K562 (cell line): ENCODE measurements at regions not wholly inside any gene's neighbourhood (a gene's known extent, or its start where the extent isn't known, plus 50 kb on each side); places are given as distances from the start of the nearest gene placed in this dataset.

Experiments used
- ATAC-seq: fragments of 200-7000 bp; cut with Tn5 transposase; 3 replicates; pipeline ENCODE4 v1.9.1; 2020; ENCODE audit warnings: moderate library complexity
- BruUV-seq: library from RNA; stranded (reverse); fragments of 400-500 nt; replicated peaks from 2 replicates; lab custom pipeline; 2021; lab: Mats Ljungman, UMichigan
- CTCF ChIA-PET: fragments of 300-600 bp; formaldehyde crosslinking; extraction: SDS; loops from one replicate; lab custom pipeline; 2021; ENCODE audit warnings: low intra/inter-chr PET ratio; lab: Yijun Ruan, JAX
- POLR2A ChIA-PET: fragments of 300-600, 350-650 bp; sonication (Branson Sonifier 250); formaldehyde crosslinking; extraction: SDS; loops from one replicate; lab custom pipeline; 2021; ENCODE audit warnings: antibody characterized with exemption, inconsistent platforms; lab: Yijun Ruan, JAX
- DNase-seq, 4 experiments: peaks; one replicate each; pipeline versions ENCODE4 v3.0.0 to v3.0.0-alpha.2; 2011 to 2018; ENCODE audit warnings: low spot score in 3 of 4, mixed read lengths in 3 of 4; ENCODE audit errors: extremely low read depth in 1 of 4
- FAIRE-seq: peaks from 2 replicates; lab custom pipeline; 2011; peaks lifted over from hg19 to GRCh38; lab: Jason Lieb, UNC
- H2AFZ ChIP-seq: 2 replicates; pipeline ENCODE4 v1.6.0; 2011; ENCODE audit warnings: low read depth, low read length, control low read depth, inconsistent platforms
- H3K27ac ChIP-seq: fragments of 200-600 bp; 3 replicates; pipeline ENCODE4 v1.8.0; 2011; ENCODE audit warnings: low read depth, mild to moderate bottlenecking, control low read depth, inconsistent platforms, low read length, moderate library complexity, mixed read lengths; ENCODE audit errors: extremely low read depth
- H3K27me3 ChIP-seq, 2 experiments: fragments of 300-600 bp in 1 of 2; 2 replicates in 1 of 2; 3 replicates in 1 of 2; pipeline versions ENCODE4 v1.6.0 to v1.8.0; 2011; ENCODE audit warnings: inconsistent platforms in 2 of 2, low read length in 2 of 2, mild to moderate bottlenecking in 1 of 2, mixed read lengths in 1 of 2, moderate library complexity in 1 of 2; ENCODE audit not compliant: control insufficient read depth in 2 of 2, insufficient read depth in 2 of 2
- H3K36me3 ChIP-seq: fragments of 300-600 bp; 3 replicates; pipeline ENCODE4 v1.8.0; 2011; ENCODE audit warnings: mild to moderate bottlenecking, low read length, inconsistent platforms; ENCODE audit not compliant: control insufficient read depth, insufficient read depth
- H3K4me1 ChIP-seq, 2 experiments: fragments of 200-600 bp in 1 of 2; replicated peaks in 1 of 2; 2 replicates in 1 of 2; 3 replicates in 1 of 2; pipeline versions ENCODE4 v1.5.1 to v1.8.0; 2011; ENCODE audit warnings: inconsistent platforms in 2 of 2, low read length in 2 of 2, mild to moderate bottlenecking in 1 of 2, mixed read lengths in 1 of 2, moderate library complexity in 1 of 2; ENCODE audit not compliant: control insufficient read depth in 2 of 2, insufficient read depth in 2 of 2
- H3K4me2 ChIP-seq: 2 replicates; pipeline ENCODE4 v1.6.1; 2011; ENCODE audit warnings: low read length, control low read depth, inconsistent platforms, mixed read lengths; ENCODE audit not compliant: insufficient read depth
- H3K4me3 ChIP-seq: fragments of 200-600 bp; sonication (generic), shearing (Covaris generic); 2 replicates; pipeline ENCODE4 v1.5.1; 2016; ENCODE audit warnings: control low read depth, inconsistent platforms
- H3K79me2 ChIP-seq: fragments of 200-600 bp; 3 replicates; pipeline ENCODE4 v1.8.0; 2011; ENCODE audit warnings: low read length, inconsistent platforms; ENCODE audit not compliant: control insufficient read depth, insufficient read depth
- H3K9ac ChIP-seq, 2 experiments: 2 replicates each; pipeline versions ENCODE4 v1.6.0 to v1.6.1; 2011; ENCODE audit warnings: low read depth in 2 of 2, low read length in 2 of 2, control low read depth in 1 of 2, inconsistent platforms in 1 of 2, mild to moderate bottlenecking in 1 of 2, mixed read lengths in 1 of 2; ENCODE audit not compliant: insufficient read depth in 1 of 2
- H3K9me1 ChIP-seq: one replicate; pipeline ENCODE4 v1.6.0; 2011; ENCODE audit warnings: inconsistent platforms, mild to moderate bottlenecking, low read length, moderate library complexity; ENCODE audit not compliant: control insufficient read depth, insufficient read depth
- H3K9me3 ChIP-seq: replicated peaks from 2 replicates; pipeline ENCODE4 v1.5.1; 2011; ENCODE audit warnings: low read depth, low read length, inconsistent platforms; ENCODE audit not compliant: control insufficient read depth, insufficient read depth
- H4K20me1 ChIP-seq: replicated peaks from 2 replicates; pipeline ENCODE4 v1.6.1; 2011; ENCODE audit warnings: low read length, inconsistent platforms, mixed read lengths; ENCODE audit not compliant: control insufficient read depth, insufficient read depth
- GATA2 ChIP-seq: sonication (generic); formaldehyde crosslinking; IDR thresholded peaks from 2 replicates; pipeline ENCODE4 v1.4.0; 2020; ENCODE audit warnings: mild to moderate bottlenecking, missing genetic modification reagents
- ZNF124 ChIP-seq: sonication (generic); formaldehyde crosslinking; IDR thresholded peaks from 2 replicates; pipeline ENCODE4 v1.8.1; 2022; ENCODE audit warnings: missing genetic modification reagents
- ZNF324 ChIP-seq: fragments of 250-450 bp; sonication (Bioruptor Pico); IDR thresholded peaks from 2 replicates; pipeline ENCODE4 v1.4.0; 2020; ENCODE audit warnings: mild to moderate bottlenecking
- ZNF445 ChIP-seq: fragments of 250-450 bp; sonication (Bioruptor Pico); IDR thresholded peaks from 2 replicates; pipeline ENCODE4 v1.4.0; 2020; ENCODE audit warnings: low read depth, mild to moderate bottlenecking, moderate library complexity
- WGBS: fragments of 100-300 bp; shearing (Covaris generic); methylation state at CpG from one replicate; pipeline ENCODE4 v1.1.6; 2016; ENCODE audit warnings: low coverage, mixed read lengths; ENCODE audit not compliant: insufficient coverage; ENCODE audit errors: missing lambda C conversion rate; 5-methylcytosine and 5-hydroxymethylcytosine counted together
- in situ Hi-C: fragments of 300-500 bp; cut with MboI; formaldehyde crosslinking; loops from 4 replicates; pipeline ENCODE4 v1.15.0; 2018; ENCODE audit warnings: inconsistent platforms, mixed read lengths
- intact Hi-C: fragments of 100-400 bp; cut with micrococcal nuclease; formaldehyde crosslinking; loops from 2 replicates; pipeline ENCODE4 v1.14.2; 2022
- TF ChIP-seq, protein P1 (sequence below), 2 experiments: fragments of 250-450 bp in 1 of 2; fragments of 450-650 bp in 1 of 2; sonication (Bioruptor Pico) in 1 of 2; IDR thresholded peaks; 2 replicates each; pipeline versions ENCODE4 v1.6.1 to v1.8.0; 2016 to 2021; ENCODE audit warnings: mild to moderate bottlenecking in 2 of 2, moderate library complexity in 2 of 2, missing compliant biosample characterization in 1 of 2, missing genetic modification characterization in 1 of 2
- TF ChIP-seq, protein P2 (sequence below): fragments of 250-450 bp; sonication (Bioruptor Pico); IDR thresholded peaks from 2 replicates; pipeline ENCODE4 v1.8.0; 2022; ENCODE audit warnings: inconsistent platforms, mild to moderate bottlenecking, moderate library complexity, borderline replicate concordance
- TF ChIP-seq, protein P3 (sequence below), 3 experiments: fragments of 200-800 bp in 1 of 3; fragments of 250-450 bp in 1 of 3; fragments of 450-650 bp in 1 of 3; sonication (Bioruptor Pico) in 1 of 3; sonication (Bioruptor generic) in 1 of 3; formaldehyde crosslinking in 1 of 3; IDR thresholded peaks; 2 replicates each; pipeline versions ENCODE4 v1.6.1 to v1.8.0; 2016 to 2022; ENCODE audit warnings: mild to moderate bottlenecking in 2 of 3, missing genetic modification characterization in 2 of 3, missing compliant biosample characterization in 1 of 3, moderate library complexity in 1 of 3

DNA sequence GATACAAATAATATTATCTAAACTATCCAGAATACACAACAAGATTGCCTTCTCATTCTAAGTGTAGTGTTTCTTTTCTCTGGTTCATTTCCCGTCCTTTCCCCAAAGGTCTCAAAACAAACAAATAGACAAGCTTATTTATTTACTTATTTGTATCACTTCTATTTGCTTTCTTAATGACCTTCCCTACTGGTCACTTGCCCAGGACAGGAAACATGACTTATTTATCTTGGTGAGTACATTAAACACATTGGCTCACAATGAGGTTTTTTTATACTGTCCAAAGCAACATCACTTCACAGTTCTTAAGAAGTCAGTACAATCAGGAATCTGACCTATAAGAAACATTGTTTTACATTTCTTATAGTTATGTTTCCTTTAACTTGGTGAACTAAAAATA is 123.3 kb upstream of the KYNU start:
- no peaks in the 10 kb centered on the region for H3K9me1 ChIP-seq
- no peak overlapping the region for H3K4me2 ChIP-seq
- no peak overlapping the region for H3K9ac ChIP-seq
- ChIA-PET POLR2A (no interaction called here), CTCF (no interaction called here)
- no TSS peak for BruUV-seq
- 6% methylated on average over 1 of the region's 1 CpG for WGBS
- no peak overlapping the region for H3K27ac ChIP-seq
- DNase-seq (no peak), ATAC-seq (no peak), FAIRE-seq (no peak)
- H3K4me1 ChIP-seq, result no peaks in the 10 kb centered on the region
- intact Hi-C loops (no loop called here), in situ Hi-C loops (no loop called here)
- no peak overlapping the region for H3K4me3 ChIP-seq
- H3K79me2 ChIP-seq, result no peaks in the 10 kb centered on the region
- H2AFZ ChIP-seq, result no peak overlapping the region
- no peaks in the 10 kb centered on the region; the same call in 1 of the 2 replicates for H3K9me3 ChIP-seq
- H3K36me3 ChIP-seq, result no peaks in the 10 kb centered on the region
- H4K20me1 ChIP-seq, result no peaks in the 10 kb centered on the region
- TF ChIP-seq ZNF324 (no peak), ZNF445 (CRISPR knock-in tag) (no peak), GATA2 (CRISPR knock-in tag) (no peak), ZNF124 (CRISPR knock-in tag) (no peak)
- TF ChIP-seq, protein P1, sequence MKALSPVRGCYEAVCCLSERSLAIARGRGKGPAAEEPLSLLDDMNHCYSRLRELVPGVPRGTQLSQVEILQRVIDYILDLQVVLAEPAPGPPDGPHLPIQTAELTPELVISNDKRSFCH (CRISPR knock-in tag; IDR thresholded peaks at IDR 0.05), result no peak
- TF ChIP-seq, protein P1 (tag; IDR thresholded peaks at IDR 0.05), result no peak
- TF ChIP-seq, protein P2, sequence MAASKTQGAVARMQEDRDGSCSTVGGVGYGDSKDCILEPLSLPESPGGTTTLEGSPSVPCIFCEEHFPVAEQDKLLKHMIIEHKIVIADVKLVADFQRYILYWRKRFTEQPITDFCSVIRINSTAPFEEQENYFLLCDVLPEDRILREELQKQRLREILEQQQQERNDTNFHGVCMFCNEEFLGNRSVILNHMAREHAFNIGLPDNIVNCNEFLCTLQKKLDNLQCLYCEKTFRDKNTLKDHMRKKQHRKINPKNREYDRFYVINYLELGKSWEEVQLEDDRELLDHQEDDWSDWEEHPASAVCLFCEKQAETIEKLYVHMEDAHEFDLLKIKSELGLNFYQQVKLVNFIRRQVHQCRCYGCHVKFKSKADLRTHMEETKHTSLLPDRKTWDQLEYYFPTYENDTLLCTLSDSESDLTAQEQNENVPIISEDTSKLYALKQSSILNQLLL, result no peak
- TF ChIP-seq, protein P3, sequence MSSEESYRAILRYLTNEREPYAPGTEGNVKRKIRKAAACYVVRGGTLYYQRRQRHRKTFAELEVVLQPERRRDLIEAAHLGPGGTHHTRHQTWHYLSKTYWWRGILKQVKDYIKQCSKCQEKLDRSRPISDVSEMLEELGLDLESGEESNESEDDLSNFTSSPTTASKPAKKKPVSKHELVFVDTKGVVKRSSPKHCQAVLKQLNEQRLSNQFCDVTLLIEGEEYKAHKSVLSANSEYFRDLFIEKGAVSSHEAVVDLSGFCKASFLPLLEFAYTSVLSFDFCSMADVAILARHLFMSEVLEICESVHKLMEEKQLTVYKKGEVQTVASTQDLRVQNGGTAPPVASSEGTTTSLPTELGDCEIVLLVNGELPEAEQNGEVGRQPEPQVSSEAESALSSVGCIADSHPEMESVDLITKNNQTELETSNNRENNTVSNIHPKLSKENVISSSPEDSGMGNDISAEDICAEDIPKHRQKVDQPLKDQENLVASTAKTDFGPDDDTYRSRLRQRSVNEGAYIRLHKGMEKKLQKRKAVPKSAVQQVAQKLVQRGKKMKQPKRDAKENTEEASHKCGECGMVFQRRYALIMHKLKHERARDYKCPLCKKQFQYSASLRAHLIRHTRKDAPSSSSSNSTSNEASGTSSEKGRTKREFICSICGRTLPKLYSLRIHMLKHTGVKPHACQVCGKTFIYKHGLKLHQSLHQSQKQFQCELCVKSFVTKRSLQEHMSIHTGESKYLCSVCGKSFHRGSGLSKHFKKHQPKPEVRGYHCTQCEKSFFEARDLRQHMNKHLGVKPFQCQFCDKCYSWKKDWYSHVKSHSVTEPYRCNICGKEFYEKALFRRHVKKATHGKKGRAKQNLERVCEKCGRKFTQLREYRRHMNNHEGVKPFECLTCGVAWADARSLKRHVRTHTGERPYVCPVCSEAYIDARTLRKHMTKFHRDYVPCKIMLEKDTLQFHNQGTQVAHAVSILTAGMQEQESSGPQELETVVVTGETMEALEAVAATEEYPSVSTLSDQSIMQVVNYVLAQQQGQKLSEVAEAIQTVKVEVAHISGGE (CRISPR knock-in tag; IDR thresholded peaks at IDR 0.05), result no peak
- H3K27me3 ChIP-seq, result no peaks in the 10 kb centered on the region
